ENCODE measurements at regions not wholly inside any gene's neighbourhood (a gene's known extent, or its start where the extent isn't known, plus 50 kb on each side); places are given as distances from the start of the nearest gene placed in this dataset.
"Not testable (repeated sequence)": the region's sequence is repeated elsewhere in the genome, so short reads cannot be mapped to it uniquely, and the experiment has no call there.

GRCh38 chr1:104648269-104648691, 898.6 kb downstream of the AMY1C start:
- ATAC-seq (ENCODE audit: low read depth), result no peak
- Histone ChIP-seq H3K27me3 (replicated peaks in 1 of 4; ENCODE audit: control extremely low read depth in 1 of 4, control insufficient read depth in 3 of 4, insufficient read depth in 4 of 4, low read length in 3 of 4) (no peaks in the 10 kb centered on the region), H3K79me2 (ENCODE audit: control insufficient read depth, insufficient read depth, low read length) (no peaks in the 10 kb centered on the region), H3K36me3 (replicated peaks in 1 of 2; ENCODE audit: control extremely low read depth in 1 of 2, control insufficient read depth in 1 of 2, extremely low read depth in 1 of 2, insufficient read depth in 2 of 2, low read length in 1 of 2) (no peaks in the 10 kb centered on the region), H3K27ac (ENCODE audit: low read length in 2 of 2) (no peak overlapping the region), H3K4me3 (ENCODE audit: control extremely low read depth in 1 of 5, extremely low read depth in 1 of 5, insufficient read depth in 1 of 5, low read depth in 2 of 5, low read length in 4 of 5) (no peak overlapping the region), H3K9me3 (ENCODE audit: control extremely low read depth in 1 of 3, control insufficient read depth in 2 of 3, insufficient read depth in 1 of 3, low read length in 2 of 3) (no peaks in the 10 kb centered on the region), H3K4me2 (replicated peaks; ENCODE audit: low read depth, low read length, poor library complexity, severe bottlenecking) (no peak overlapping the region), H2AFZ (ENCODE audit: insufficient read depth, low read depth, low read length, poor library complexity, severe bottlenecking) (no peak overlapping the region), H4K20me1 (ENCODE audit: control insufficient read depth, insufficient read depth, low read length, poor library complexity, severe bottlenecking) (no peaks in the 10 kb centered on the region), H3K9ac (ENCODE audit: low read length) (no peak overlapping the region), H3K4me1 (ENCODE audit: control insufficient read depth in 2 of 2, insufficient read depth in 2 of 2, low read length in 2 of 2) (no peaks in the 10 kb centered on the region)
- CTCF ChIA-PET, result interaction anchor here (0.6 to 2.4 kb wide), 4 partner anchors 9 to 1146 kb away, joined by 3 to 11 read pairs (median 3); no protein-coding TSS in a partner anchor
- TF ChIP-seq CTCF (IDR thresholded peaks at IDR 0.05) (peak; percentile 61), EZH2 (IDR thresholded peaks at IDR 0.05; ENCODE audit: borderline replicate concordance, insufficient read depth, low read depth, low read length, poor library complexity, severe bottlenecking) (no peak)
- intact Hi-C loops (cut with micrococcal nuclease), result no loop called here
- POLR2A ChIA-PET, result no interaction called here
- Mint-ChIP-seq H3K9me3 (ENCODE audit: insufficient read depth) (no peaks in the 10 kb centered on the region), H3K27me3 (no peaks in the 10 kb centered on the region), H3K4me3 (no peak overlapping the region), H3K27ac (no peak overlapping the region), H3K4me1 (no peaks in the 10 kb centered on the region)
- peak; percentile 38 for DNase-seq
- no CpG with 5 or more reads among the region's 1 CpG for WGBS (ENCODE audit: insufficient coverage)

GRCh38 chr1:104664374-104664773, 914.7 kb downstream of the AMY1C start:
- ATAC-seq (ENCODE audit: low read depth); intact Hi-C loops (cut with micrococcal nuclease): not testable (repeated sequence)

More at GRCh38 chr1:104664374-104664773, 914.7 kb downstream of the AMY1C start:
- H3K36me3 ChIP-seq (replicated peaks in 1 of 2; ENCODE audit: control extremely low read depth in 1 of 2, control insufficient read depth in 1 of 2, extremely low read depth in 1 of 2, insufficient read depth in 2 of 2, low read length in 1 of 2); H2AFZ ChIP-seq (ENCODE audit: insufficient read depth, low read depth, low read length, poor library complexity, severe bottlenecking); H3K27ac ChIP-seq (ENCODE audit: low read length in 2 of 2); CTCF ChIA-PET; H3K27me3 Mint-ChIP-seq; H3K9me3 ChIP-seq (ENCODE audit: control extremely low read depth in 1 of 3, control insufficient read depth in 2 of 3, insufficient read depth in 1 of 3, low read length in 2 of 3); H3K4me3 Mint-ChIP-seq; H3K9ac ChIP-seq (ENCODE audit: low read length); POLR2A ChIA-PET; DNase-seq; H3K4me2 ChIP-seq (replicated peaks; ENCODE audit: low read depth, low read length, poor library complexity, severe bottlenecking); H3K4me3 ChIP-seq (ENCODE audit: control extremely low read depth in 1 of 5, extremely low read depth in 1 of 5, insufficient read depth in 1 of 5, low read depth in 2 of 5, low read length in 4 of 5); H3K9me3 Mint-ChIP-seq (ENCODE audit: insufficient read depth); H3K4me1 ChIP-seq (ENCODE audit: control insufficient read depth in 2 of 2, insufficient read depth in 2 of 2, low read length in 2 of 2); H3K27me3 ChIP-seq (replicated peaks in 1 of 4; ENCODE audit: control extremely low read depth in 1 of 4, control insufficient read depth in 3 of 4, insufficient read depth in 4 of 4, low read length in 3 of 4); H3K4me1 Mint-ChIP-seq; H3K27ac Mint-ChIP-seq; H4K20me1 ChIP-seq (ENCODE audit: control insufficient read depth, insufficient read depth, low read length, poor library complexity, severe bottlenecking); H3K79me2 ChIP-seq (ENCODE audit: control insufficient read depth, insufficient read depth, low read length): not testable (repeated sequence)
- 92% methylated on average over 16 of the region's 24 CpGs for WGBS (ENCODE audit: insufficient coverage)
